Kidney capillary endothelial cell (primary cell): ENCODE measurements at regions not wholly inside any gene's neighbourhood (a gene's known extent, or its start where the extent isn't known, plus 50 kb on each side); places are given as distances from the start of the nearest gene placed in this dataset.
"Not testable (repeated sequence)": the region's sequence is repeated elsewhere in the genome, so short reads cannot be mapped to it uniquely, and the experiment has no call there.

Source experiments
- DNase-seq: peaks from one replicate; pipeline ENCODE4 v3.0.0-alpha.2; 2018; ENCODE audit warnings: low spot score

DNA sequence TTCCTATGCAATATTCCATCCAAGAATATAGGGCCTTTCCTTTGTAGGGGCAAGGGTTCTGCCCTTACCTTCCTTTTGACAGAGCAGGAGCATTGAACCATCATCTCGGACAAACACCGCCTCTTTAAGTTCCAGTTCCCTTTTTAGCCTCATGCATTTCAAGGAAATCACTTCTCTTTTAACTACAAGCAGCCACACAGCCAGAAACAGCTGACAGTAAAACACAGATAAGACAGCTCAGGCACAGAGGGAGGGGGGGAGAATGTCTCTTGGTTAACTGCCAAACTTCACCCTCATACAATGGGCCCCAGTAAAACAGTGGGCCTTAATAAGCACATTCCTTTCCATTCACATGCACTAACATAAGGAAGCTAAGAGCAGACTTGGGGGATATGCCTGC, 648.3 kb downstream of the GABRG1 start:
- DNase-seq: no peak

DNA sequence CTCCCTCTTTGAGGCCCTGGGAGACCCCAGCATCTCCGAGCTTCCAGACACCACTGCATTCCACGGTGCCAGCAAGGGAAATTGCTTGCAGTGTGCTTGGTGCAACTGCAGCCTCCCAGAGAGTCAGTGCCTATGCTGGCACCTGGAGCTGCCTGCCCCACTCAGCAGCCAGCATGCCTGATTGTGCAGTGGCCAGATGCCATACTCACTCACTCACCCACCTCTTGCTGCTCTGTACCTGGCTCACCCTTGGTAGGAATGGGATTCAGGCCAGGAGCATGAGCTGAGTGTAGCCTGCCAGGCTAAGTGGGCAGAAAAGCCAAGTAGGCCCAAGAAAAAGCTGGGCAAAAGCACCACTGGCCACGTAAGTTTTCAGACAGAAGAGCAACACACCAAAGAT, 651.4 kb downstream of the GABRG1 start:
- no peak for DNase-seq

DNA sequence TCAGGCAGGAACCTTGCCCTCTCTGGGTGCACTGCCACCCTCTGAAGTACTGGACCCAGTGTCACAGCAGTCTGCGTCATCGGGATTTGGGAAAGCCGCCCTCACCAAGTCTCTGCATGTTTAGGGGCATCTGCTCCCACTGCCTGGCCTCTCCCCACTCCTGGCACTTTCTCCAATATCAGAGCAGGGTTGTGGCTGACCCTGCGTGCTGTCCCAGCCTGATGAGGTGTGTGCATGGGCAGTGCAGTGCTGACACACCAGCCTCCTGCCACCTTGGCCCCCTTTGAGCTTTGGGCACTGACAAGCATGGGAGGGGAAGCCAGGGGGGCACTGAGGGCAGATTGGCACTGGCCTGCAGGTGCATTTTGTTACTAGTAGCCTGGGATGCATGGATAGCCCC, 652.5 kb downstream of the GABRG1 start:
- DNase-seq: no peak

DNA sequence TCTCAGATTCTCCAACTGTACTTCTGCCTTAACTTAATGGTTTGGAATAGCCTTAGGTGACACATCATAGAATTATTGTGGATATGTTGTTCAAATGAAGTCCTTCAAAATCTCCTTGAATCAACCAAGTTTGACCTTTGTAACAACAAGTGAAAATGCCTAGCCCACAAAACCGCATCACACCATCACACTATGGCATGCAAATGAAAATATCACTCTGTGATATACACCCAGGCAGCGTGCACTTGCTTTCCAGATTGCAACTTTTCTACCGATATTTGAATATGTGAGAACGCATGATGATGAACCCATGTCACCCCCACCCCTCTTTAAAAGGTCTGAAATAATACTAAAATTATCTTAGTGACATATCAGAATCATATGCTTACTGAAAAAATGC, 656.7 kb downstream of the GABRG1 start:
- DNase-seq: no peak

DNA sequence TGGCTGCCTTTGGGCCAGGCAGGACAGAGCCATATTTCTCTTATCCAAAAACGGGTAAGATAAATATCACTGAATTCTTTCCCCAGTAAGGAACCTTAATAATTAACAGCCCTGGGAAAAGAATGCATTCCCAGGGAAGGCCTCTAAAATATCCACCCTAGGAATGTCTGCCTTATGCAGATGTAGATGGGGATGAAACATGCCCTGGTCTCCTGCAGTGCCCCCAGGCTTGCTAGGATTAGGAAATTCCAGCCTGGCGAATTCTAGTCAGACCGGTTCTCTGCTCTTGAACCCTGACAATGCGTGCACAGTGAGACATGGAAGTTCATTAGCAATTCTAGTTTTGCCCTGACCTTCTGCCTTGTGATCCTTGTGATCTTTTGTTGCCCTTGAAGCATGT, 663.7 kb downstream of the GABRG1 start:
- not testable (repeated sequence) for DNase-seq

DNA sequence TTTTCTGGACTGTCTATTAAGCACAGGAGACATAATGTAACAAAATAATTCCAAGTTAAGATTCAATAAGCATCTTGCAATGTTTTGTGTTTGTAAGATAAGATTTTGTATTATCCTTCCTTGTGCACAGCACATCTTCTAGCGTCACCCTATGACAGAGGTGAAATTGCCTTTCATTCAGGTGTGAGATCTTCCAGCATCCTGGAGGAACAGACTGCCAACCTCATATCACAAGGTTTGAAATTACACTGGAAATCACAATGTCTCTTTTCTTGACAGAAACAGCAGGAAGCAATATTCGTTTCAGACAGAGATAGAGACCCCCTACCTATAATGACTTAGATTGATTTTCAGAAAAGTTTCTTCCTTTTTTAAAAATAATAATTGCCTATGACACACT, 668.6 kb downstream of the GABRG1 start:
- no peak for DNase-seq

DNA sequence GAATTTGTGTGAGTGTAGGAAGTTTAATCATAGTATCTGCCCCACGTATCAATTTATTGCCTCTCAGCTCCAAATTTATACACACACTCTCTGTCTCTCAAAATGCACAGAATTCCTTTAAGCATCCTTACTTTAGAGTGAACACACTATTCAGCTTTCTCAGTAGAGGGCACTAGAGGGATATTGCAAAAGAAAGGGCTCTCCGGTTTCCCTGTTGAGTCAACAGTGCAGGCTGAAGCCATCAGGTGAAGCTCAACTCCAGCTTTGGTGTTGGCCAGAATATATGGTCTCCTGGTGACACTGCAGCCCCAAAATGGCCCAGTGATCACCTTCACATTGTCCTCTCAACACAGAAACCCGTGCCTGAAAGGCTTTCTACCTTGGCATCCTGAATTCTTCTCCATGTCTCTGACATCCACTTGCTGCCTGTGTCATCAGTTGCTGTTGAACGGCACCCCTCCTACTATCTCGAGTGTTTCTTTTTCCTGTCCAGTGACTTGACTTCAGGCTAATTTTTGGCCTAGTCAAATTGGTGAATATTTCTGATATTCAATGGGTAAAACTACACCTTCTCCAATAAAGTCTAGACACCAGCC, 670.5 kb downstream of the GABRG1 start:
- DNase-seq: peak; percentile 38

DNA sequence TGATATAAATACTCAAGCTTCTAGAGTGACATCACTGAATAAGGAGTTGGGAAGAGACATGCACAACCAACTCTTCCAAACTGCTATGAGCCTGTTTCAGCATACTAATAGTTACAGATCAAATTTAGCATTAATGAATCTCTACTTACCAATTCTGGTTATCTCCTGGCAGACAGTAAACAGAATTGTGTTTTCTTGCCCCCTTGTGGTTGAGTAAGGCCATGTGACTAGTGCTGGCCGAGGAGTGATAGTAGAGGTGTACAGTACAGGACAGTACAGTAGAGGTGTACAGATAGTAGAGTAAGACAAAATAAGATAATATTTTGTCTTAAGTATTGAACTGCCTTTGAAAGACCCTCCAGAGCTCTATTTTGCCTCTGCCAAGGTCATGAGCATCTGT, 681.4 kb downstream of the GABRG1 start:
- peak; percentile 11 for DNase-seq

DNA sequence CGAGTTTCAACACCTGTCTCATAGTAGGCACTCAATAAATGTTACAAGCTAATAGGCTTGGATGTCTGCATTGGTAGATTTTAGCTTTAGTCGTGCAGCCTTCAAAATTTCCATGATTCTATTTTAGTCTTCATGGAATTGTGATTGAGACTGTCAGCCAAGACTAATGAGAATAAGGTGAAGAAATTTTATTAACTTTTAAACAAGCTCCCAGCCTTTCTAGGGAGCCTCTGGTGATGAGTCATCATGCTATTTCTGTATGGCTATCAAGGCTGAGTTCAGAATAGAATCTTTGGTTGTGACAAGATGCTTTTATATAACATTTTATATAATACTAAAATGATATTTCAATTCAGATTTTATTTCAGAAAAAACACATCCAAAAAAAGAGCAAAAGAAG, 685.8 kb downstream of the GABRG1 start:
- DNase-seq: no peak

DNA sequence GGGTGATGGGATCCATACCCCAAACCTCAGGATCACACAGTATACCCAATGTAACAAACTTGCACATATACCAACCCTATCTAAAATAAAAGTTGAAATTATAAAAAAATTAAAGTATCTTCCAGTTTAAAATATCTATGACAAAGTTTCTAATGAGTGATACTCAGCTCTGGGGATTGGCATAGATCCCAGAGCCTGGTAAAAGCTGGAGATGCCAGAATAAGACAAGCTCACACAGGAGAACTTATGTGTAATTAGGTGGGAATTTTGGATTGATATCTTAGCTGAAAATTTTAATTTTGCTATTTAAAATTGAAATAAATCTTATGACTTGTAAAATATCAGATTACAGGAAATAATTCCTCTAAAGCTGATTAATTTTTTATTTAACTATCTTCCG, 686.5 kb downstream of the GABRG1 start:
- no peak for DNase-seq

DNA sequence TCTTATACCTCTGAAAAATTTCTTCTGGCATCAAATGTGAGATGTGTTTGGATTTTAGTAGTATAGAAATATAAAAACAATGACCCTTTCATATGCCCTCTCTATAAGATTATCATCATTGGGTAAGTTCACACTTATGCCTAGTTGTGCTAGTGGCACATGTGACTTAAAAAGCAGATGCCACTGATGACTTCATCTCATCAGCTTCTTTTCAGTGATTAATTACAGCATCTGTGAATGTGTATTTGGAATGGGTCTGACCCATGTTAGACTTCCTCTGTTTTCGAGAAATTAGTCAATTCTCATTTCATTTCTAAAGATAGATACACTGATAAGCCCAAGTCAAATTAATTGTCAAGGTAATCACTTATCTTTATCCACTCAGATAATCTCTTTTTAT, 698.7 kb downstream of the GABRG1 start:
- no peak for DNase-seq

DNA sequence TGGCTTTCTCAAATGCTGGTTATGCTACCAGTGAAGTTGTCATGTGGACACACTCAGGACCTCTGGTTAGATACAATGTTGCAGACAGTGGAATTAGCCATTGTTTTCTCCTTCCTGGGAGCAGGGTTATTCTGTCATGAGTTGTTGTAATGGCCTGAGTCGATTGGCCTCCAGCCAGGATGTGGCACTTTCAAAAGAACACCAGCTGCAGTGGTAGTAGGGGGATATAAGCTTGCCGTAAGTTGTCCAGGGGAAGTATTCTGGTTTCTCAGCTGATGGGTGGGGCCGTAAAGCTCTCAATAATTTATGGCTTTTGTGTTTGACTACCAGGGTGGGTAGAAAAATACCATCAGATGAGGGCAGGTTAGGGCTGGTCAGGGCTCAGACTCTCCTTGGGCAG, 697.5 kb upstream of the GNPDA2 start:
- DNase-seq: no peak

DNA sequence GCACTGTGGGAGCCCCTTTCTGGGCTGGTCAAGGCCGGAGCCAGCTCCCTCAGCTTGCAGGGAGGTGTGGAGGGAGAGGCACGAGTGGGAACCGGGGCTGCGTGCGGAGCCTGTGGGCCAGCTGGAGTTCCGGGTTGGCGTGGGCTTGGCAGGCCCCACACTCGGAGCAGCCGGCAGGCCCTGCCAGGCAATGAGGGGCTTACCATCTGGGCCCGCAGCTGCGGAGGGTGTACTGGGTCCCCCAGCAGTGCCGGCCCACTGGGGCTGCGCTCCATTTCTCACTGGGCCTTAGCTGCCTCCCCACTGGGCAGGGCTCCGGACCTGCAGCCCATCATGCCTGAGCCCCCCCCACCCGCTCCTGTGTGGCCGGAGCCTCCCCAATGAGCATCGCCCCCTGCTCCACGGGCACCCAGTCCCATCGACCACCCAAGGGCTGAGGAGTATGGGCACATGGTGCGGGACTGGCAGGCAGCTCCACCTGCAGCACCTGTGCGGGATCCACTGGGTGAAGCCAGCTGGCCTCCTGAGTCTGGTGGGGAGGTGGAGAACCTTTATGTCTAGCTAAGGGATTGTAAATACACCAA, 693.8 kb upstream of the GNPDA2 start:
- not testable (repeated sequence) for DNase-seq

DNA sequence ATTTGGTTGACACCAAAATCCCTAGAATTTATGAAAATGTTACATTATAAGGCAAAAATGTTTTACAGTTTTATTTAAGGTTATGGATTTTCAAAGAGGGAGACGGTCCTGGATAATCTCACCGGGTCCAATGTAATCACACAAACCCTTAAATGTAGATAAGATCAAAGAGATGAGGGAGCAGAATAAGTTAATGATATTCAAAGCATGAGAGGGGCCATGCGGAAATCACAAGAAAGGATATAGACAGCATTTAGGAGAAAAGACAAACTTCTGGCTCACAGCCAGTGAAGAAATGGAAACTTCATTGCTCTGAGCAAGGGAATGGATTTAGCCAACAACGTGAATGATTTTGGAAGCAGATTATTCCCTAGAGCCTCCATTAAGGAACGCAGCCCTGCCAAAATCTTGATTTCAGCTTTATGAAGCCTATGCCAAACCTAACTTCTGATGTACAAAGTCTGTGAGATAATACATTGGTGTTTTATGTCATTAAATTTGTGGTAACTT, 684.4 kb upstream of the GNPDA2 start:
- DNase-seq: no peak

DNA sequence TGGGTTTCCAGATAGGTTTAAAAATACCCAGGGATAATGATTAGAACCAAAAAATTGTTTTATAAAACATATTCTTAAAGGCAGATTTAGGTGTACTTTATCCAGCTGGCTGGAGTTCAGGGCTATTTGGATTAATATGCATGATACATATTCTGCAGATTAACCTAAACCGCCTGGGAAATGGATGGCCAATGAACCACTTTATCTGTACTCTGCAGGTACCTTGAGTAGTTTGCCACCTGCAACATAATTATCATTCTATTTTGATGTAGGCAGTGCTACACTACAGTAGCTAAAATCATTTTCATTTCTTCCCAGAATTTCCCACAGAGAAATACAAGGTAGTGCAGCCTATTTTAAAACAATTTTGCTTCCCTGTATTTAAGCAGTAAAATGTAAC, 683.2 kb upstream of the GNPDA2 start:
- no peak for DNase-seq

DNA sequence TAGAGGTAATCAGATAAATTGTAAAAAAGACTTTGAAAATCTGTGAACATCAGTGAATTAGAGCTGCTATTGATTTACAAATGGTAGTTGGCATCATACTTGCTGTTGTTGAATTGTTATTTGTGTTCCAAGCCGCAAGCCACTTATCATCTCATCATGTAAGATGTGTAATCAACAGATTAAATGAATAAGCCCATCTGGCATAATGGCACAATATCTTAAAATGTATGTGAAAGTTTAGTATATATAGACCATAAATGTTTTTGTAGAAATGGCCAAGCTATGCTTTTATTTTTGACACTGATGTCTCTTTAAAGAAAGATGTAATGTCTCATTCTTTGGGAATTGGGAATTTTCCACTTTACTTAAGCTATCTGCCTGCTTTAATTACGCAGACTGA, 682.6 kb upstream of the GNPDA2 start:
- DNase-seq: no peak

DNA sequence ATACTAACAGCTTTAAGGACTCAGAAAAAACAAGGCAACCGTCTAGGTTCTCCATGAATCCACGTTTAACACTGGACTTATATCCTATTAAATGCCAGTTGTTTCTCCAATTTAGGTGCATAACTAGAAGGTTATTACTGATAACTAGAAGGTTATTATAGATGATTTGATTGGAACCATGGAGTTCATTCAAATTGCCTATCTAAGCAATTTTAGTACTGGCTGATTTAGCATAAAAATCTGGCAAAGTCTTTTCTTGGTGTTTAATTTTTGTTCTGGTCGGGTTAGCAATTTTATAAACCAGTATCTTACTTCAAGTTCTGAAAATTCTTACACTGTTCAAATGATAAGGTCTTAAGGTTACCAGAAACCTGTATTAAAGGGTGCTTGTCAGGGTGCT, 672.8 kb upstream of the GNPDA2 start:
- DNase-seq: no peak

DNA sequence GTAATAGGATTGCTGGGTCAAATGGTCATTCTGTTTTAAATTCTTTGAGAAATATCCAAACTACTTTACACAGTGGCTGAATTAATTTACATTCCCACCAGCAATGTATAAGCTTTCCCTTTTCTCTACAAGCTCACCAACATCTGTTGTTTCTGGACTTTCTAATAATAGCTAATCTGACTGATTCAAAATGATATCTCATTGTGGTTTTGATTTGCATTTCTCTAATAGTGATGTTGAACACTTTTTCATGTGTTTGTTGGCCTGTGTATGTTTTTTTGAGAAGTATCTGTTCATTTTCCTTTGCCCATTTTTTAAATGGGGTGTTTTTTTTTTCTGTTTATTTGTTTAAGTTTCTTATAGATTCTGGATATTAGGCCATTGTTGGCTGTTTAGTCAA, 659.0 kb upstream of the GNPDA2 start:
- DNase-seq: no peak

DNA sequence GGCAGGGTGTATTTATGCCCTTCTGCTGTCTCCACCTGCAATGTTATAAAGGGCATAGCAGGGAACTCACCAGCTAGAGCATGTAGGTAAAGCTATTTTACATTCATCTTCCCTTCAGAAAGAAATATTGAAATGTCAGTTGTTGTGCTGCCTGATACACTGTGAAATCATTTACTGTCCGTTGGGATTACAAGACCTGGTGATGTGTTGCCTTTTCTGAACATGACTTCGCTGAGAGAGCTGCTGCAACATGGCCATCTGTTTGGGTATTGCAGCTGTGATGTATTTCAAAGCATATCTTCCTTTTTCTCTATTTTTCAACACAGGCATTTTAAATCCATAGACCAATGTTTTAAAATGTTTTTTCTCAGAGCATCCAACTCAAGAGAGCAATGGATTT, 644.1 kb upstream of the GNPDA2 start:
- DNase-seq: no peak

DNA sequence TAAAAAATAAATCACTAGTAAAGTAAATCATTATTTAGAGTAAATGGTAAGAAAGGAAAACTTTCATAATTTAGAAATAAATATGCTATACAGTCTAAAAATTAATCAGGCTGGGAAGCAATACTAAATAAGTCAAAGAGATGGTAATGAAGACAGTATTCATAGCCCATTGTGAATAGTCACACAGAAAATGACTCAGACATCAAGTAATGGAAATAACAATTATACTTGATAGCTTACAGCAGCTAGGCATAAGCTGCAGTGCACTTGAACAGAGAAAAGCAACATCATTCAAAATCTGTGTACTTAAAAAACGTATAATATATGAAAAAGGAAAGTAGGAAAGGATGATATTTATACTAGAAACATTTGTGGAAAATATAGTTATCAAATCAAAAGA, 642.5 kb upstream of the GNPDA2 start:
- DNase-seq: no peak

DNA sequence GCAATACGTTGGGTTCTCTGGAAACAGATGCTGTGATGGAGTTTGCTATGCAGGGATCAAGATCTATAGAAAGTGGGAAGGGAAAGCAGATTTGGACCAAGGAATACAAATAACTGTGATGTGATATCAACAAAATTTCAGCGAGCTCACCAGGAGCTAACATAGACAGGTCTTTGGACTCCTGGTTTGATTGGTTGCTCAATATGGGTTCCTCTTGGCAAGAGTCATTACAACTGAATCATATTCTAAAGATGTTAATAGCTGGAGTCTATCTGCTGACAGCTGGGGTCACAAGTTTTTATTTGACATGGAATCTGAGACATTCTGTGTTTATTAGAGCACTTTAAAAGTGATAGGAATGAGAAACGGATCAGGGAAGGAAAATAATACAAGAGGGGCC, 637.6 kb upstream of the GNPDA2 start:
- no peak for DNase-seq

DNA sequence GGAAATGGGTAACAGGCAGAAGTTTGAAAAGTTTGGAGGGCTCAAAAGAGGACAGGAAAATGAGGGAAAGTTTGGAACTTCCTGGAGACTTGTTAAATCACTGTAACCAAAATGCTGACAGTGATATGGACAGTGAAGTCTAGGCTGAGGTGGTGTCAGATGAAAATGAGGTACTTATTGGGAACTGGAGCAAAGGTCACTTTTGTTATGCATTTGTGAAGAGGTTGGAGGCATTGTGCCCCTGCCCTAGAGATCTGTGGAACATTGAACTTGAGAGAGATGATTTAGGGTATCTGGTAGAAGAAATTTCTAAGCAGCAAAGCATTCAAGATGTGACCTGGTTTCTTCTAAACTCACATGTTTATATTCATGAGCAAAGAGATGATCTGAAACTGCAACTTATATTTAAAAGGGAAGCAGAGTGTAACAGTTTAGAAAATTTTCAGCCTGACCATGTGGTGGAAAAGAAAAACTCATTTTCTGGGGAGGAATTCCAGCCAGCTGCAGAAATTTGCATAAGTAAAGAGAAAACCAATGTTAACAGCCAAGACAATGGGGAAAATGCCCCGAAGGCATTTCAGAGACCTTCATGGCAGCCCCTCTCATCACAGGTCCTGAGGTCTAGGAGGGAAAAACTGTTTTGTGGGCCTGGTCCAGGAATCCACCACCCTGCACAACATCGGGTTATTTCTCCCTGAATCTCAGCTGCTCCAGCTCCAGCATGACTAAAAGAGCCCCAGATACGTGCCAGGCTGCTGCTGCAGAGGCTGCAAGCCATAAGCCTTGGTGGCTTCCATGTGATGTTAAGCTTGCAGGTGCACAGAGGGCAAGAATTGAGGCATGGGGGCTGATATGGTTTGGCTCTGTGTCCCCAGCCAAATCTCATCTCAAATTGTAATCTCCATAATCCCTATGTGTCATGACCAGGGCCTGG, 632.5 kb upstream of the GNPDA2 start:
- DNase-seq: no peak

DNA sequence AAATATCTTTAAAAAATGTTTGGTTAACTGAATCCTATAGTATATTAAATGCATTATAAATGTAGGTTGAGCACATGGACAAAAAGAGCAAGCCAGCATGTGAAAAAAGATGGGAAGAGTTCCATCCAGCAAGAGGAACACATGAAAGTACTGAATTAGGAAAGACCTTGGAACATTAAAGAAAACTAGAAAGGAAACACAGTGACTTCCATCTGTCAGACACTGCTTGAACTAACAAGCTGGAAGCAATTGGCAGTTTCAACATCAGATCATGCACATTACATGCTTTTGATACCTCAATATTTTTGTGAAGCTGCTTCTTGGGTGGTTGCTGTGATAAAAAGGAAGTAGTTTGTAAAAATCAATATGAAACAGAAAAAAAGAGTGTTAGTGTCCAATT, 626.8 kb upstream of the GNPDA2 start:
- no peak for DNase-seq
